Epithelial cell of proximal tubule (primary cell): ENCODE measurements at regions not wholly inside any gene's neighbourhood (a gene's known extent, or its start where the extent isn't known, plus 50 kb on each side); places are given as distances from the start of the nearest gene placed in this dataset.

Experiments used
- DNase-seq: peaks from one replicate; pipeline ENCODE4 v3.0.0-alpha.2; 2011; ENCODE audit warnings: low read depth
- H3K4me3 ChIP-seq: 2 replicates; pipeline ENCODE4 v1.5.1; 2011; ENCODE audit warnings: low read depth, mild to moderate bottlenecking, low read length
- CTCF ChIP-seq: conservative IDR thresholded peaks from 2 replicates; pipeline ENCODE4 v1.5.1; 2012; ENCODE audit warnings: low read depth, mild to moderate bottlenecking, low read length

GRCh38 chr7:33836797-33837355 lies 68.5 kb upstream of the BMPER start:
- no peak overlapping the region for H3K4me3 ChIP-seq
- DNase-seq, result no peak
- TF ChIP-seq CTCF, result peak; percentile 50

DNA sequence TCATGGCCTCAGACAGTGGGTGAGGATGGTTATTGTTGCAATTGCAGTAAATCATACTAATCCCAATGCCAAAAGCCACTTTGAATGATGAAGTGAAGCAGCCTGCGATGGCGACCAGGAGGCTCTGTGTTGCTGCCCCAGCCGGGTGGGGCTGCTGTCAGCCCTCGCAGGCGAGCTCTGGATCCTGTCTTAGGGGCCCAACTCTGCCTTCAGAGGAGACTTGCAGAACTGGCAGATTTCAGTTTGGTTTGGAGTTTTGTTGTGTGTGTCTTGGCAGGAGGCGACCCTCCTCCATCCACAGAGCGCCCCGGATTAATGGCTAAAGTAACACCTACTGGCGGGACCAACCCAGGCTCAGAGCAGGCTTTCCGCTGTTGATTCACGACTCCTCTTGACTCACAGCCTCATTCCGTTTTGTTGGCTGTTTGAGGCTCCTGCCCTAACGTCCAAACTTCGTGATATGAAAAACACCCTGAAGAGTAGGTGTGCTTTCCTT lies 67.9 kb upstream of the BMPER start:
- H3K4me3 ChIP-seq, result no peak overlapping the region
- no peak for DNase-seq
- TF ChIP-seq CTCF, result no peak

GRCh38 chr7:33841031-33841430 lies 64.3 kb upstream of the BMPER start:
- no peak for DNase-seq
- H3K4me3 ChIP-seq, result no peak overlapping the region
- no peak for TF ChIP-seq CTCF

- no peak for DNase-seq
- no peak for TF ChIP-seq CTCF
- H3K4me3 ChIP-seq, result no peak overlapping the region
Measured at GRCh38 chr7:33841705-33842129, 63.6 kb upstream of the BMPER start.

- no peak overlapping the region for H3K4me3 ChIP-seq
- TF ChIP-seq CTCF, result no peak
- no peak for DNase-seq
Measured at GRCh38 chr7:33842150-33842549, 63.2 kb upstream of the BMPER start.

DNA sequence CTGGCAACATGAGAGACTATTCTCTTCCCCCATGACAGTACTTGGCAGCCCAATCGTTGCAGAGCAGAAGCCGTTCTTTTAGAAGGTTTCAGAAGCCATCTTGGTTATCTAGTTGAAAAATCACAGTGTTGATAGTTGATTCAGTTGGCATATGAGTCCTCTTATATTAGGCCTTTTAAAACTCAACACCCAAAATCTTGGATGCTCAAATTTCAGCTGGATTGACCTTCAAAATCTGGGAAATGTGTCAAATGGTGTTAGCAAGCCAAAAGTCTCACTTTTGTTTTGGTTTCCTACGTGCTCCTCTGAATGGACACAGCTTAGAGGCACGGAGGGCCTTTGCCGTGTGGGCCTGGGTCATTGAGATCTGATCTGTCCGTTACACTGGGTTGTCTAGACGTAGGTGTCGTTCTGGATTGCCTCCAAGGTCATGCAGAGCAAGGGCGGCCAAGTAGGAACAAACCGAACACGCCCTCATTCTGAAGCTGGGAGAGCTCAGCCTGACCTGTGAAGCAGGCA lies 59.3 kb upstream of the BMPER start:
- TF ChIP-seq CTCF, result no peak
- no peak for DNase-seq
- no peak overlapping the region for H3K4me3 ChIP-seq

DNA sequence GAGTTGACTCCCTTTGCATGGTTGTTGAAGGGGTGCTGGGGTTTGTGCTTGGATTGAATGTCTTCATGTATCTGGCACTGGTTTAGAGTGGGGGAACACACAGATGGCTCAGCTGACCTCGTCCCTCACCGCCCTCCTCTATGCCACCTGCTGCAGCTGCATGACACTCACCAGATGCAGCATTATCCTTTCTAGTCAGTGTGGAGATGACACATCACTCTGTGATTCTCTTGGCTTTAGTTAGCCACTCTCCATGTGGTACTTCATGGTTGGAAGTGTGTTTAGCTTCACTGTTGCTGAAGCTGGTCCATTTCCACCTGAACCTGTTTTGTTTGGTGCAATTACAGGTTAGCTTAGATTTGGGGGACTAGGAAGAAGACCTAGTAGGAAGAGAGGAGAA lies 56.3 kb upstream of the BMPER start:
- no peak for DNase-seq
- H3K4me3 ChIP-seq, result no peak overlapping the region
- no peak for TF ChIP-seq CTCF
